ENCODE measurements at regions not wholly inside any gene's neighbourhood (a gene's known extent, or its start where the extent isn't known, plus 50 kb on each side); places are given as distances from the start of the nearest gene placed in this dataset.

GRCh38 chr3:117264204-117264994, 554.8 kb downstream of the TUSC7 start (continued):
- TF ChIP-seq REST (IDR thresholded peaks at IDR 0.05; ENCODE audit: unreplicated experiment) = no peak
- no peak for TF ChIP-seq ZNF331 (CRISPR knock-in tag; IDR thresholded peaks at IDR 0.05; ENCODE audit: low read depth)
- no peak for TF ChIP-seq JUNB (IDR thresholded peaks at IDR 0.05; ENCODE audit: unreplicated experiment)

GRCh38 chr3:117266806-117267205, 557.2 kb downstream of the TUSC7 start:
- H3K27me3 Mint-ChIP-seq (ENCODE audit: insufficient read depth, low read depth, poor library complexity) = peaks cover 2% of the 10 kb centered on the region
- Histone ChIP-seq H3K4me1 (ENCODE audit: insufficient read depth) (no peaks in the 10 kb centered on the region), H4K20me1 (replicated peaks; ENCODE audit: insufficient read depth) (no peaks in the 10 kb centered on the region), H3K27me3 (ENCODE audit: insufficient read depth) (no peaks in the 10 kb centered on the region), H3K79me2 (replicated peaks; ENCODE audit: insufficient read depth) (no peaks in the 10 kb centered on the region), H3K4me3 (no peak overlapping the region), H3K4me2 (no peak overlapping the region), H3K27ac (ENCODE audit: low read depth) (no peak overlapping the region), H2AFZ (no peak overlapping the region), H3K9me2 (ENCODE audit: insufficient read depth) (no peaks in the 10 kb centered on the region), H3F3A (replicated peaks; ENCODE audit: low read depth) (no peaks in the 10 kb centered on the region), H3K36me3 (ENCODE audit: insufficient read depth) (no peaks in the 10 kb centered on the region)
- H3K27ac Mint-ChIP-seq = no peak overlapping the region
- no peaks in the 10 kb centered on the region for H3K4me1 Mint-ChIP-seq
- DNase-seq (ENCODE audit: low spot score) = no peak
- no peak overlapping the region for H3K4me3 Mint-ChIP-seq
- no peaks in the 10 kb centered on the region for H3K9me3 Mint-ChIP-seq
- no peak for ATAC-seq
- no peaks in the 10 kb centered on the region for H3K36me3 Mint-ChIP-seq (ENCODE audit: low read depth)
- TF ChIP-seq ZNF331 (CRISPR knock-in tag; IDR thresholded peaks at IDR 0.05; ENCODE audit: low read depth) = no peak
- no peak for TF ChIP-seq EZH2 (IDR thresholded peaks at IDR 0.05; ENCODE audit: low read depth, unreplicated experiment)
- no peak for TF ChIP-seq POLR2AphosphoS5 (IDR thresholded peaks at IDR 0.05; ENCODE audit: low read depth)
- TF ChIP-seq JUNB (IDR thresholded peaks at IDR 0.05; ENCODE audit: unreplicated experiment) = no peak
- TF ChIP-seq ETS1 (IDR thresholded peaks at IDR 0.05) = no peak
- TF ChIP-seq STAT1 (IDR thresholded peaks at IDR 0.05; ENCODE audit: unreplicated experiment) = no peak
- TF ChIP-seq CTCF (conservative IDR thresholded peaks at IDR 0.05; ENCODE audit: low read depth in 2 of 2) = no peak
- no peak for TF ChIP-seq CREB1 (CRISPR knock-in tag; IDR thresholded peaks at IDR 0.05; ENCODE audit: low read depth)
- no peak for TF ChIP-seq REST (IDR thresholded peaks at IDR 0.05; ENCODE audit: unreplicated experiment)

Data from GM23338 (cell line).